Hematopoietic multipotent progenitor cell (in vitro differentiated cells): ENCODE measurements at regions not wholly inside any gene's neighbourhood (a gene's known extent, or its start where the extent isn't known, plus 50 kb on each side); places are given as distances from the start of the nearest gene placed in this dataset.
A peak's percentile ranks its signal among the peaks of the same experiment; 100 is the strongest.

Experiments used
- DNase-seq, 3 donors: peaks; one replicate each; pipeline ENCODE4 v3.0.0-alpha.2; 2011 to 2015; ENCODE audit warnings: low read depth in 2 of 3, low spot score in 2 of 3

- DNase-seq: no peak
Observed at GRCh38 chr11:11141065-11141464, 212.0 kb downstream of the CSNK2A3 start.

GRCh38 chr11:11140510-11140909 is 212.5 kb downstream of the CSNK2A3 start:
- DNase-seq: no peak

DNA sequence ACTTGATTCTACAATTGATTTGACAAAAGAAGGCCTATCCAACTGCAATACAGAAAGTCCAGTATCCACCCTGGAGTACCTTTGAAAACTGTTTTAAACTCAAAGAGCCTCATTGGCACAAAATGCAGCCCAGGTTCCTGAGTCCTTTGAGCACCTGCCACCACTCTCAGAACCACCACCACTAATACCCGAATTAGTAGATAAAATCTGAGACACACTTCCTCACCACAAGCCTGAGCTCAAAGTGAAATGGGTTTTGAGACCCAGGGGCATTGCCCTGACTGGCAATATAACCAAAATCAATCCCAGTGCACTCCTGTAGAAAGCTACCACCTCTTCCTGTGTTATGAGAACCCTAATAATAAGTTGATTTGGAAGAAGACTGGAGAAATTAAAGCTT is 215.7 kb downstream of the CSNK2A3 start:
- DNase-seq: peak in 1 of 3 donors; percentile 26

GRCh38 chr11:11135820-11136476 is 217.1 kb downstream of the CSNK2A3 start:
- no peak for DNase-seq

GRCh38 chr11:11129118-11129517 is 223.9 kb downstream of the CSNK2A3 start:
- DNase-seq: no peak

DNA sequence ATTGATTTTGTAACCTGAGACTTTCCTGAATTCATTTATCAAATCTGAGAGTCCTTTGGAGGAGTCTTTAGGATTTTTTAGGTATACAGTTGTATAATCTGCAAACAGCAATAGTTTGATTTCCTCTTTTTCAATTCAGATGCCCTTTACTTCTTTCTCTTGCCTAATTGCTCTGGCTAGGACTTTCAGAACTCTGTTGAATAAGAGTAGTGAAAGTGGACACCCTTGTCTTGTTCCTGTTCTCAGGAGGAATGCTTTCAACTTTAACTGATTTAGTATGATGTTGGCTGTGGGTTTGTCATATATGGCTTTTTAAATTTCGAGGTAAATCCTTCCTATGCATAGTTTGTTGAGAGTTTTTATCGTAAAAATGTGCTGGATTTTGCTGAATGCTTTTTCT is 227.4 kb downstream of the CSNK2A3 start:
- no peak for DNase-seq

DNA sequence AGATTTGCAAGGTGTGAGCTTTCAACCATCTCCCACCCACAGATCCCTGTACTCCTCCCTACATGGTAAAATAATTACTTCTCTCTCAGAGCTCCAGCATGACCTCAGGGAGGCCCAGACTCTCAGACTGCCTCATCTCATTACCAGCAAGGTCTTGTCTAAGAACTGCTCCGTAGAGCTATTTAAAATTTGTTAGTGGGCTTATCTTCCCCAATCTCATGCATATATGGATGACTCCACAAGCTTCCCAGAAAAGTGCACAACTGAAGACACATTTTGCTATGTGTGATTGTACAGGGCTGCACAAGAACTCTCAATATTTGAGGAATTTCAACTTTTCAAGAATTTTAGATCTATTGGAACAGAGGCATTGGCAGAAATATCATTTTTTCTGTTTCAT is 230.3 kb downstream of the CSNK2A3 start:
- DNase-seq: no peak

DNA sequence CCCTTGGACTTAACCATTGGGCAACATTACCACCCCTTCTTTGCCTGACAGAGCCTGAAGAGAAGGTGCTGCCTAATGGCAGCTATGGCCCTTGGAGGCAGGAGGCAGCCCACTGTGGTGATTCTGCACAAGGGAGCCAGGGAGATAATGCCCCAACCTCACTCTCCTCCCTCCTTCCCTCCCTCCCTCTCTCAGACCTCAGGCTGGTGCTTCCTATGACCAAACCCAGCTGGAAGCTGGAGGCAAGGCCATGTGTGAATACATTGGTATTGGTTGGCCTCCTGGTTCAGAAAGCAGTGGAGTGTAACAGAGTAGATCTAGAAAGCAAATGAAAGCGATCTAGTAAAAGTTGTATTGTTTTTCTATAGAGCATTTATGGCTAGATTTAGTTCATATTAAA is 233.1 kb downstream of the CSNK2A3 start:
- no peak for DNase-seq

DNA sequence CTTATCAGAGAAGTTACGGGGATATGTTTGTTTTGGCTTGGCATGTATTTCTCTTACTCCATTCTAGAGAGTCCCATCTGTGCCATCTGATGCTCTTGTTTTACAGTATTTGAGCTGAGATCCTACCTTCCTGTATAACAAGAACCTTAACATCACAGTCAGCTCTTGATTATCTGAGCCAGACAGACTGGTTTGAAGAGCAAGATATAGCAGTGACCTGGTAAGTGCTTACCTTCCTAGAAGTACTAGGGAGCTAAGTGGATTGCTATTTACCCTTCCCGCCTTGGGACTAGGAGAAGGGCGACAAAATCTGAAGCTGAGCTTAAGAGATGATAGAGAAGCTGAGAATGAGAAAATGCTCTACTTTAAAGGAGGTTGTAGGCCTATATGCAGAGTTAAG is 235.3 kb downstream of the CSNK2A3 start:
- no peak for DNase-seq

- DNase-seq: no peak
Observed at GRCh38 chr11:11115475-11115874, 237.6 kb downstream of the CSNK2A3 start.

DNA sequence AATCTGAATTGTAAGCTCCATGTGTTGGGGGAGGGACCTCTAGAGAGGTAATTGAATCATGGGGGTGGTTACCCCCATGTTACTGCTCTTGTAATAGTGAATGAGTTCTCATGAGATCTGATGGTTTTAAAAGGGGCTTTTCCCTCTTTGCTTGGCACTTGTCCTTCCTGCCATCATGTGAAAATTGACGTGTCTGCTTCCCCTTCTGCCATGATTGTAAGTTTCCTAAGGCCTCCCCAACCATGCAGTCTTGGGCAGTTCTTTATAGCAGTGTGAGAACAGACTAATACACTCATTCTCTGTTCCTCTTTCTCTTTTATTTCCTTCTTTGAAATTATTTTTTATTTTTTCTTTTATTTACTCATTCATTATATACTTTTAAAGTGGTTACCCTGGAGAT is 239.4 kb downstream of the CSNK2A3 start:
- DNase-seq: no peak

- DNase-seq: no peak
Observed at GRCh38 chr11:11108026-11108425, 245.0 kb downstream of the CSNK2A3 start.

- no peak for DNase-seq
Observed at GRCh38 chr11:11107076-11107723, 245.8 kb downstream of the CSNK2A3 start.

DNA sequence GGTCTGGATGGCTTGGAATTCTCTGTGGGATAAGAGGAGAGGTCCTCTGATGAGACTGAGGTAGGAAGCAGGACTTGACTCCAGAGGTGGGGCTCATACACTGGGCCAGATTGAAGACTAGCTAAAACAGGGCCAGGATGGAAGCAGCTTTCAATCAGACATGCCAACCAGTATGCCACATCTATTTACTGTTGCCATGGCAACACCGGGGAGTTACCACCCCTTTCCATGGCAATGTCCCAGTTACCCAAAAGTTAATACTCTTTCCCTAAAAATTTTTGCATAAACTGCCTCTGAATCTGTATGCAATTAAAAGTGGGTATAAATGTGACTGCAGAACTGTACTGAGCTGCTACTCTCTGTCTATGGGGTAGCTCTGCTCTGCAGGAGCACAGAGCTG is 247.5 kb upstream of the ZBED5 start:
- DNase-seq: no peak

- DNase-seq: no peak
Observed at GRCh38 chr11:11095831-11096723, 238.2 kb upstream of the ZBED5 start.

DNA sequence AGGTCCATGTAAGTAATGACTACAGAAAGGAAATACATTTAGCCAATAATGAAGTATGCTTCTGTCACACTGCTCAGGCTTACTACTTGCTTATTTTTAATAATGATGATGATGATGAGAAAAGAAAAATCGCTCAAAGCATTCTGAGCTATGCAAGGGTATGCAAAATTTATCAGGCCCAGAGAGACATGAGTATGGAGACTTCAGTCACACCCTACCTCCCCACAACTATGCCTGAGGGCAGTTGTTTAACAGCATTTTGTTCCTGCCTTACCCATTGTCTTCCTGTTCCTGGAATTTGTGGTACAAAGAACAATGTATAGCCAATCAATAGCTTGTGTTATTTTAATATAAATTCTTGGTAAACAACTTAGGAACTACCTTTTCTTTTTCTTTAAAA is 232.6 kb upstream of the ZBED5 start:
- DNase-seq: no peak

- DNase-seq: no peak
Observed at GRCh38 chr11:11089805-11090204, 232.0 kb upstream of the ZBED5 start.

- DNase-seq: no peak
Observed at GRCh38 chr11:11086979-11087378, 229.1 kb upstream of the ZBED5 start.

DNA sequence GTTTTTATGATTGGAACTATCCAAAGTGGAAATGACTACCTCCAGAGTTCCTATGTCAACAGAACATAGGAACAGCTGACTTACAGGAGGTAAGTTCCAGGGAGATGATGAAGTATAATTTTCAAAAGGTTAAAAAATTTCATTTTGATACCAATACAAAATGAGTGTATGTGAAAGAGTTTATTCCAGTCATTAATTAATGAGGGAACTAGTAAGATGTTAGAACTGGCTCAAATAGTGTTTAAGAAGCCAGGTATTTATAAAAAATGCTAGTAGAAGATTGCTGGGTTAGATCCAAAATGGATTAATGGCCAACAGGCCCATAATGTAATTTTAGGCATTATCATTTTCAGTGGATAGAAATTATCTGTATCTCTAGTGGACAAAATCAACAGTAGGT is 227.7 kb upstream of the ZBED5 start:
- DNase-seq: no peak

DNA sequence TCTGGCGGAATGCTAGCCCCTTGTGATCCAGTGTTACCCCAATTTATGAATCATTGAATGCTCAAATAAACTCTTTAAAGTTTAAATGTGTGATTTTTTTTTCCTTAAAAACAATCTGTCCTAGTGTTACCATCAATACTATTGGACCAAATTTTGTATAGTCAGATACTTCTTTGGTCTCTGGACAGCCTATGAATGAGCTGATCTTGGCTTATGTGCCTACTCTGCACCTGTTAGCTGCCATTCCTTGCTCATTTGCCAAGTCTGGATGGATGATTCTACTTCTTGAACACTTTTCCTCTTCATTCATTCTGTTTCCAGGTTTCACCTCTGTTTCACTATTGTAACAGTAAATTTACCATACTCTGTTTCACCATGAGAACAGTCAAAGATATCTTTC is 226.5 kb upstream of the ZBED5 start:
- no peak for DNase-seq

DNA sequence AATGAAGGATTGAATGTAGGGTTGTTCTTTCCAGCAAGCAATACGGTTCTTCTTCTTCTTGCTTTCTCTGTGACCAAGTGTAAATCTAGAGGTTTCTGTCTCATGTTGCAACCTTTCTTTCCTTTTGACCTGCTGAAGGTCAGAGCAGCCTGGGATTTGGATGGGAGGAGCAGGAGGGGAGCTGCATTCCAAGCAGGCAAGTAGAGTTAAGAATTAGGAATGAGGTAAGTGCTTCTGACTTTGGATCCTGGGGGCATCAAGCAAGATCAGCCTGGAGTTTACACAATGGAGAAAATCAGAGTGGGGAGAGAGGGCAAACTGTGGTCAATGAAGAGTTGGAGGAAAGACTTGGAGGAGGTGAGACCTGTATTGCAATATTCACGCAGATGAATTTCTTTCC is 225.6 kb upstream of the ZBED5 start:
- no peak for DNase-seq

DNA sequence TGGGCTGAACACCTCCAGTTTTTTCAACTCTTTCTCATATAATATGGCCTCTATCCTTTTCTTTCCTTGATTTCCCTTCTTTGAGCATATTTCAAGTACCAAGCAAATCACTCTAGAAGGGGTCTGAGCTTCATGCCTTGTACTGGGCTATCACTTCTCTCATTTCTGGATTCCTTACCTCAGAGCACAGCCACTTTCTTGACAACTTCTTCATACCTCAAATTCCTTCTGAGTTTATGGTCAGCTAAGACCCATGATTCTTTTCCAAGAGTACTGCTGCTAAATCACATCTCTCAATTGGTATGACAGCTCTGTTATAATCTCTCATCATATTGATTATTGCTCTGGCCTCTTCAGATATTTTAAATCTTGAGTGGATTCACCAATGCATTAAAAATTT is 224.8 kb upstream of the ZBED5 start:
- no peak for DNase-seq
